GM19395 (cell line): ENCODE measurements at regions not wholly inside any gene's neighbourhood (a gene's known extent, or its start where the extent isn't known, plus 50 kb on each side); places are given as distances from the start of the nearest gene placed in this dataset.
"Not testable (repeated sequence)": the region's sequence is repeated elsewhere in the genome, so short reads cannot be mapped to it uniquely, and the experiment has no call there.

Experiments
- ATAC-seq: cut with Tn5 transposase; IDR thresholded peaks from one replicate; pipeline ENCODE4 v1.9.1; 2021; ENCODE audit warnings: mild to moderate bottlenecking, moderate library complexity; ENCODE audit not compliant: unreplicated experiment

GRCh38 chr2:14750433-14750832 lies 117.9 kb downstream of the LRATD1 start:
- no peak for ATAC-seq

GRCh38 chr2:14751581-14751980 lies 119.1 kb downstream of the LRATD1 start:
- ATAC-seq, result no peak

GRCh38 chr2:14752295-14752694 lies 119.8 kb downstream of the LRATD1 start:
- ATAC-seq, result peak; percentile 72

GRCh38 chr2:14756122-14756541 lies 123.6 kb downstream of the LRATD1 start:
- no peak for ATAC-seq

GRCh38 chr2:14756981-14757657 lies 124.6 kb downstream of the LRATD1 start:
- no peak for ATAC-seq

- no peak for ATAC-seq
Measured at GRCh38 chr2:14759082-14759481, 126.6 kb downstream of the LRATD1 start.

GRCh38 chr2:14760169-14760568 lies 127.7 kb downstream of the LRATD1 start:
- no peak for ATAC-seq

- no peak for ATAC-seq
Measured at GRCh38 chr2:14761118-14761517, 128.6 kb downstream of the LRATD1 start.

GRCh38 chr2:14773696-14774095 lies 141.2 kb downstream of the LRATD1 start:
- ATAC-seq, result no peak

- no peak for ATAC-seq
Measured at GRCh38 chr2:14774436-14774968, 142.0 kb downstream of the LRATD1 start.

- ATAC-seq, result no peak
Measured at GRCh38 chr2:14776216-14776615, 143.7 kb downstream of the LRATD1 start.

- ATAC-seq, result no peak
Measured at GRCh38 chr2:14778015-14778414, 145.5 kb downstream of the LRATD1 start.

GRCh38 chr2:14779252-14779651 lies 146.7 kb downstream of the LRATD1 start:
- ATAC-seq, result no peak

- ATAC-seq, result no peak
Measured at GRCh38 chr2:14781142-14781541, 148.6 kb downstream of the LRATD1 start.

- not testable (repeated sequence) for ATAC-seq
Measured at GRCh38 chr2:14788814-14789213, 156.3 kb downstream of the LRATD1 start.

- no peak for ATAC-seq
Measured at GRCh38 chr2:14790041-14790640, 157.6 kb downstream of the LRATD1 start.

GRCh38 chr2:14803994-14804393 lies 171.5 kb downstream of the LRATD1 start:
- ATAC-seq, result no peak

- ATAC-seq, result no peak
Measured at GRCh38 chr2:14804902-14805301, 172.4 kb downstream of the LRATD1 start.

GRCh38 chr2:14806613-14807012 lies 174.1 kb downstream of the LRATD1 start:
- no peak for ATAC-seq

GRCh38 chr2:14815201-14815600 lies 182.7 kb downstream of the LRATD1 start:
- ATAC-seq, result no peak

- ATAC-seq, result no peak
Measured at GRCh38 chr2:14816069-14817060, 183.8 kb downstream of the LRATD1 start.
